HAP-1 (cell line): ENCODE measurements at regions not wholly inside any gene's neighbourhood (a gene's known extent, or its start where the extent isn't known, plus 50 kb on each side); places are given as distances from the start of the nearest gene placed in this dataset.
A peak's percentile ranks its signal among the peaks of the same experiment; 100 is the strongest.

ENCODE experiments used
- DNase-seq, 2 experiments: peaks; one replicate each; pipeline ENCODE4 v3.0.0-alpha.2; 2016 to 2020; ENCODE audit warnings: low spot score in 2 of 2
- H3K27me3 ChIP-seq: fragments of 250-450 bp; sonication (Bioruptor Pico); 2 replicates; pipeline ENCODE4 v1.5.1; 2020; ENCODE audit warnings: low read depth, mild to moderate bottlenecking, moderate library complexity
- H3K36me3 ChIP-seq: fragments of 250-450 bp; sonication (Bioruptor Pico); replicated peaks from 2 replicates; pipeline ENCODE4 v1.5.1; 2020; ENCODE audit warnings: mild to moderate bottlenecking
- H3K4me1 ChIP-seq: fragments of 250-450 bp; sonication (Bioruptor Pico); 2 replicates; pipeline ENCODE4 v1.5.1; 2020; ENCODE audit warnings: mild to moderate bottlenecking
- H3K4me3 ChIP-seq: fragments of 250-450 bp; sonication (Bioruptor Pico); 2 replicates; pipeline ENCODE4 v1.5.1; 2020; ENCODE audit warnings: mild to moderate bottlenecking, moderate library complexity
- H3K9me3 ChIP-seq: fragments of 250-450 bp; sonication (Bioruptor Pico); 2 replicates; pipeline ENCODE4 v1.5.1; 2020; ENCODE audit warnings: mild to moderate bottlenecking, moderate library complexity
- in situ Hi-C: fragments of 300-500 bp; cut with MboI; formaldehyde crosslinking; loops from 3 replicates; pipeline ENCODE4 v1.14.3; 2020; ENCODE audit warnings: low sequenced_read_pairs, inconsistent platforms, mixed read lengths

DNA sequence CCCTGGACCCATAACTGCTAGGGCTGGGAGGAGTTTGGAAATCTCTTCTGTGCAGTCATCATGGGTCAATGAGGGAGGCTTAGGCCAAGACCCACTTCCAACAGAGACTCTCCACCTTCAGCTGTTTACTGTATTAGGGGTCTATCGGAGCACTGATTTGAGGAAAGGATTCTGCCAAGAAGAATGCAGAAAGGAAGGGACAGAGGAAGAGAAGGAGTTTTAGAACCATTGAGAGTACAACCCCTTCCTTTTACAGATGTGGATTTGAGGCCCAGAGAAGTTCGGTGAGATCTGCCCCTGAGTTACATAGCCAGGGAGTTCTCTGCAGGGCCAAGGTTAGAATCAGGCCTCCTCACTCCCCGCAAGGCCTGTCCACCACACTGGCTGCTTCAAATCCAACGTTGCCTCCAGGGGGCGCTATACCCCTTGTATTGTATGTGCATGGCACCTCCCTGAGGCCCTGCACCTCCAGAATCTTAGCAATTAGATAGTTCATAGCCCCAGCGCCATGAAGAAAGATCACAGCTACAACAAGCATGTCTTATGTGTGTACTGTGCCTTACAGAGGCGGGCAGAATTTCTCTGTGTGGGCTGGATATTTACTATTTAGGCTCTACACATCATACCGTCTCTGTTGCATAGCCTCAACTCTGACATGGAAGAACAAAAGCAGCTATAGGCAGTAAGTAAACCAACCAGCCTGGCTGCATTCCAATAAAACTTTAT lies 246.8 kb downstream of the SKIDA1 start:
- in situ Hi-C loops: loop anchor here (10.0 kb wide), 3 partner anchors 206 to 666 kb away; no protein-coding TSS in a partner anchor
- DNase-seq: peak; percentile 87 to 98
- Histone ChIP-seq H3K36me3 (no peaks in the 10 kb centered on the region), H3K9me3 (no peaks in the 10 kb centered on the region), H3K27me3 (no peaks in the 10 kb centered on the region), H3K4me1 (peaks cover 23% of the 10 kb centered on the region), H3K4me3 (no peak overlapping the region)

GRCh38 chr10:21273400-21273968 lies 252.0 kb downstream of the SKIDA1 start:
- DNase-seq: no peak
- H3K4me1 ChIP-seq: no peaks in the 10 kb centered on the region
- no peaks in the 10 kb centered on the region for H3K9me3 ChIP-seq
- in situ Hi-C loops: loop anchor here (10.0 kb wide), 3 partner anchors 211 to 671 kb away; no protein-coding TSS in a partner anchor
- H3K36me3 ChIP-seq: no peaks in the 10 kb centered on the region
- no peak overlapping the region for H3K4me3 ChIP-seq
- no peaks in the 10 kb centered on the region for H3K27me3 ChIP-seq

GRCh38 chr10:21272643-21273399 lies 252.7 kb downstream of the SKIDA1 start:
- in situ Hi-C loops: loop anchor here (10.0 kb wide), 3 partner anchors 212 to 672 kb away; no protein-coding TSS in a partner anchor
- no peaks in the 10 kb centered on the region for H3K36me3 ChIP-seq
- no peak overlapping the region for H3K4me3 ChIP-seq
- no peak for DNase-seq
- H3K9me3 ChIP-seq: no peaks in the 10 kb centered on the region
- no peaks in the 10 kb centered on the region for H3K4me1 ChIP-seq
- no peaks in the 10 kb centered on the region for H3K27me3 ChIP-seq

- Histone ChIP-seq H3K27me3 (no peaks in the 10 kb centered on the region), H3K4me3 (no peak overlapping the region), H3K36me3 (no peaks in the 10 kb centered on the region), H3K9me3 (no peaks in the 10 kb centered on the region), H3K4me1 (no peaks in the 10 kb centered on the region)
- in situ Hi-C loops: loop anchor here (10.0 kb wide), 3 partner anchors 214 to 674 kb away; no protein-coding TSS in a partner anchor
- no peak for DNase-seq
Observed at GRCh38 chr10:21270976-21271375, 254.5 kb downstream of the SKIDA1 start.

- Histone ChIP-seq H3K27me3 (no peaks in the 10 kb centered on the region), H3K9me3 (no peaks in the 10 kb centered on the region; the same call in 1 of the 2 replicates), H3K36me3 (no peaks in the 10 kb centered on the region), H3K4me3 (no peak overlapping the region), H3K4me1 (no peaks in the 10 kb centered on the region)
- in situ Hi-C loops: loop anchor here (5.0 to 10.0 kb wide), 3 partner anchors 192 to 407 kb away; no protein-coding TSS in a partner anchor
- DNase-seq: no peak
Observed at GRCh38 chr10:21269289-21269688, 256.2 kb downstream of the SKIDA1 start.

GRCh38 chr10:21265622-21266021 lies 259.9 kb downstream of the SKIDA1 start:
- in situ Hi-C loops: loop anchor here (5.0 to 10.0 kb wide), 3 partner anchors 188 to 403 kb away; no protein-coding TSS in a partner anchor
- no peak for DNase-seq

GRCh38 chr10:21264271-21264670 lies 261.2 kb downstream of the SKIDA1 start:
- no peaks in the 10 kb centered on the region for H3K4me1 ChIP-seq
- H3K27me3 ChIP-seq: no peaks in the 10 kb centered on the region
- DNase-seq: no peak
- no peaks in the 10 kb centered on the region; the same call in 1 of the 2 replicates for H3K9me3 ChIP-seq
- no peak overlapping the region for H3K4me3 ChIP-seq
- no peaks in the 10 kb centered on the region for H3K36me3 ChIP-seq
- in situ Hi-C loops: loop anchor here (10.0 kb wide), 1 partner anchor 379 kb away; no protein-coding TSS in a partner anchor

More at GRCh38 chr10:21265622-21266021, 259.9 kb downstream of the SKIDA1 start:
- Histone ChIP-seq H3K27me3 (no peaks in the 10 kb centered on the region), H3K9me3 (no peaks in the 10 kb centered on the region; the same call in 1 of the 2 replicates), H3K4me1 (no peaks in the 10 kb centered on the region), H3K36me3 (no peaks in the 10 kb centered on the region), H3K4me3 (no peak overlapping the region)

DNA sequence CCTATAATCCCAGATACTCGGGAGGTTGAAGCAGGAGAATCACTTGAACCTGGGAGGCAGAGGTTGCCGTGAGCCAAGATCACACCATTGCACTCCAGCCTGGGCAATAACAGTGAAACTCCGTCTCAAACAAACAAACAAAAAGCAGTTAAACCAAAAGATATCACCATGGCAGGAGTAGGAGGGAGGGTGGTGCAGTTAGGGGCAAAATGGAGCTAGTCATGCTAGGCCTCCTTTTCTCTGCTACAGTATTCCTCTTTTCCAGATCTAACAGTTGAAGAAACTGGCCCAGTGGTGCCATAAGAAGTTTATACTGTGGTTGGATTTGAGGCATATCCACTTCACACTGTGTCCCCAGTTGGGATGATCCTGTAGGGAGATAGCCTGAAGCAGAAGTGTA lies 261.6 kb downstream of the SKIDA1 start:
- in situ Hi-C loops: loop anchor here (10.0 kb wide), 1 partner anchor 379 kb away; no protein-coding TSS in a partner anchor

DNA sequence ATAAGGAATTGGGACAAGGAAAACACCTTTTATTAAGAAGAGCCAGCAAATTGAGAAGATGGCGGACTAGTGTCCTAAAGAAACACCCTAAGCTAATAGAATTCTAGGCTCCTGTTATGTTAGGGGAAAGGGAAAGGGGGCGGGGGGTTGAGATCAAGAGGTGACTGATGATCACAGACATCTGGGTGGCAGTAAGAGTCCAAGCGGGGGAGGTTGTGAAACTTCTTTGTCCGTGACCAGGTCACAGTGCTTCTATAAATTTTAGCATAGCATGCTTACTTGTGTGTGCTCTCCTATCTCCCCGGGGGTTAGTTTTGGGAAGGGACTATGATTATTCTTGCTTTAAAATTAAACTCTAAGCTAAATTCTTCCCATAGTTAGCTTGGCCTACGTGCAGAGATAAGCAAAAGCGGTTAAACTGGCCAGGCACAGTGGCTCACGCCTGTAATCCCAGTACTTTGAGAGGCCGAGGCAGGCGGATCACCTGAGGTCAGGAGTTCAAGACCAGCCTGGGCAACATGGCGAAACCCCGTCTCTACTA lies 262.1 kb downstream of the SKIDA1 start:
- in situ Hi-C loops: loop anchor here (10.0 kb wide), 1 partner anchor 379 kb away; no protein-coding TSS in a partner anchor
- no peak for DNase-seq
- H3K9me3 ChIP-seq: no peaks in the 10 kb centered on the region; the same call in 1 of the 2 replicates
- H3K36me3 ChIP-seq: no peaks in the 10 kb centered on the region
- H3K4me3 ChIP-seq: no peak overlapping the region
- H3K27me3 ChIP-seq: no peaks in the 10 kb centered on the region
- H3K4me1 ChIP-seq: no peaks in the 10 kb centered on the region

More for the DNA sequence above, 261.6 kb downstream of the SKIDA1 start:
- Histone ChIP-seq H3K9me3 (no peaks in the 10 kb centered on the region; the same call in 1 of the 2 replicates), H3K27me3 (no peaks in the 10 kb centered on the region), H3K36me3 (no peaks in the 10 kb centered on the region), H3K4me3 (no peak overlapping the region), H3K4me1 (no peaks in the 10 kb centered on the region)
- no peak for DNase-seq

- no peak for DNase-seq
- no peaks in the 10 kb centered on the region for H3K36me3 ChIP-seq
- in situ Hi-C loops: loop anchor here (10.0 kb wide), 1 partner anchor 377 kb away; no protein-coding TSS in a partner anchor
- no peaks in the 10 kb centered on the region; the same call in 1 of the 2 replicates for H3K9me3 ChIP-seq
- H3K4me3 ChIP-seq: no peak overlapping the region
- H3K4me1 ChIP-seq: no peaks in the 10 kb centered on the region
- no peaks in the 10 kb centered on the region for H3K27me3 ChIP-seq
Observed at GRCh38 chr10:21261842-21262294, 263.6 kb downstream of the SKIDA1 start.

DNA sequence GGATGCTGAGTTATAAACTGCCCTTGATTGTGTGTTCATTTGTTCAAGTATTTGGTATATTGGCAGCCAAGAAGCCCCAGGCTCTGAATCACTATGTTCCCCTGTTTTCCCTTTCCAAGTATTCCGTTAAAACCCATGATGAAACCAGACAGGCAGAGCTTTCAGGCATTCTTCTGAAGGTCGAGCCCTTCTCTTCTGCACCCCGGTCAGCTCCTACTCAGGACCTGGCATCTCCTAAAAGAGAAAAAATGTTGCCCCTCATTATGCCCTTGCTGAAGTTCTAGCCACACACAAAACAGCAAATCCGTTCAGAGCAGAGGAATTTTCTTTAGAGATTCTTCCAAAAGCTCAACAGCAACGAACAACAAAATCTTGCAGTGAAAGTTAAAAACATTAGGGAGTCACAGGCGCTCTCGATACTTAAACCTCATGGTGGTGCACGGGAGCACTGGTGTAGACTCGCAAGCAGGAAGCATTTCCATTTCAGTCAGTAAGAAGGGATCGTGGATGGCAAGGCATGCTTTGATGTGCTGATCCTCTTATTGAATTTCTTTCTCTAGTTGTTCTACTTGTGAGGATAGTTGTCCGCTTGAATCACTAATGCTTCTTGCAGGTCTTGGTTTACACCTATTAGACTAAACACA lies 264.9 kb downstream of the SKIDA1 start:
- no peaks in the 10 kb centered on the region for H3K4me1 ChIP-seq
- no peaks in the 10 kb centered on the region for H3K36me3 ChIP-seq
- H3K4me3 ChIP-seq: no peak overlapping the region
- no peak for DNase-seq
- in situ Hi-C loops: loop anchor here (10.0 kb wide), 1 partner anchor 376 kb away; no protein-coding TSS in a partner anchor
- no peaks in the 10 kb centered on the region; the same call in 1 of the 2 replicates for H3K9me3 ChIP-seq
- no peaks in the 10 kb centered on the region for H3K27me3 ChIP-seq

- H3K4me1 ChIP-seq: no peaks in the 10 kb centered on the region
- in situ Hi-C loops: loop anchor here (10.0 kb wide), 1 partner anchor 375 kb away; no protein-coding TSS in a partner anchor
Observed at GRCh38 chr10:21260066-21260465, 265.4 kb downstream of the SKIDA1 start.

More at GRCh38 chr10:21260066-21260465, 265.4 kb downstream of the SKIDA1 start:
- no peak overlapping the region for H3K4me3 ChIP-seq
- H3K27me3 ChIP-seq: no peaks in the 10 kb centered on the region
- no peaks in the 10 kb centered on the region for H3K9me3 ChIP-seq
- H3K36me3 ChIP-seq: no peaks in the 10 kb centered on the region
- DNase-seq: no peak
